ENCODE measurements at regions not wholly inside any gene's neighbourhood (a gene's known extent, or its start where the extent isn't known, plus 50 kb on each side); places are given as distances from the start of the nearest gene placed in this dataset.

GRCh38 chr3:178203165-178203564 lies 333.1 kb upstream of the KCNMB2 start:
- TF ChIP-seq CTCF (conservative IDR thresholded peaks at IDR 0.05 in 1 of 2, IDR thresholded peaks at IDR 0.05 in 1 of 2; ENCODE audit: extremely low read depth in 1 of 2, insufficient read depth in 1 of 2, low read depth in 1 of 2, low read length in 2 of 2) (no peak), EZH2 (IDR thresholded peaks at IDR 0.05; ENCODE audit: borderline replicate concordance, low read length) (no peak)

Measured in mammary epithelial cell (primary cell).